ENCODE measurements at regions not wholly inside any gene's neighbourhood (a gene's known extent, or its start where the extent isn't known, plus 50 kb on each side); places are given as distances from the start of the nearest gene placed in this dataset.

GRCh38 chr1:115219927-115220326, 118.1 kb downstream of the NGF start:
- no peak overlapping the region for H3K27ac ChIP-seq
- no peaks in the 10 kb centered on the region for H3K9me3 ChIP-seq

GRCh38 chr1:115218699-115219098, 119.3 kb downstream of the NGF start:
- H3K27ac ChIP-seq = no peak overlapping the region
- TF ChIP-seq CTCF (IDR thresholded peaks at IDR 0.05) = no peak
- no peaks in the 10 kb centered on the region for H3K27me3 ChIP-seq (ENCODE audit: insufficient read depth in 3 of 3, low read length in 2 of 3)
- DNase-seq = no peak
- H3K36me3 ChIP-seq (ENCODE audit: insufficient read depth in 1 of 2, low read depth in 1 of 2) = no peaks in the 10 kb centered on the region
- H3K9me3 ChIP-seq = no peaks in the 10 kb centered on the region
- intact Hi-C loops (cut with DNase I) = no loop called here
- H3K4me1 ChIP-seq = no peaks in the 10 kb centered on the region
- no peak for ATAC-seq
- no peak overlapping the region for H3K4me3 ChIP-seq
- WGBS, 3 donors = 86 to 90% (median 90%) methylated on average over 3 of the region's 3 CpGs

More at GRCh38 chr1:115219927-115220326, 118.1 kb downstream of the NGF start:
- WGBS, 3 donors = 54 to 61% (median 55%) methylated on average over 6 of the region's 6 CpGs
- H3K27me3 ChIP-seq (ENCODE audit: insufficient read depth in 3 of 3, low read length in 2 of 3) = no peaks in the 10 kb centered on the region
- TF ChIP-seq CTCF (IDR thresholded peaks at IDR 0.05) = no peak
- H3K4me3 ChIP-seq = no peak overlapping the region
- ATAC-seq (peak in 3 of 4 donors; percentile 38 to 63 (median 53)), DNase-seq (peak; percentile 33 to 61)
- intact Hi-C loops (cut with DNase I) = no loop called here
- H3K36me3 ChIP-seq (ENCODE audit: insufficient read depth in 1 of 2, low read depth in 1 of 2) = no peaks in the 10 kb centered on the region
- H3K4me1 ChIP-seq = no peaks in the 10 kb centered on the region

GRCh38 chr1:115218034-115218405, 120.0 kb downstream of the NGF start:
- no peaks in the 10 kb centered on the region for H3K36me3 ChIP-seq (ENCODE audit: insufficient read depth in 1 of 2, low read depth in 1 of 2)

GRCh38 chr1:115217150-115218033, 120.7 kb downstream of the NGF start:
- 80 to 84% (median 83%) methylated on average over 11 of the region's 11 CpGs for WGBS, 3 donors
- no peak overlapping the region for H3K27ac ChIP-seq
- no peak for DNase-seq

More at GRCh38 chr1:115218034-115218405, 120.0 kb downstream of the NGF start:
- H3K27me3 ChIP-seq (ENCODE audit: insufficient read depth in 3 of 3, low read length in 2 of 3) = no peaks in the 10 kb centered on the region
- H3K9me3 ChIP-seq = no peaks in the 10 kb centered on the region
- no peak overlapping the region for H3K4me3 ChIP-seq
- H3K27ac ChIP-seq = no peak overlapping the region
- no peak for TF ChIP-seq CTCF (IDR thresholded peaks at IDR 0.05)
- DNase-seq (no peak), ATAC-seq (no peak)
- H3K4me1 ChIP-seq = no peaks in the 10 kb centered on the region
- 58 to 63% (median 62%) methylated on average over 6 of the region's 6 CpGs for WGBS, 3 donors
- intact Hi-C loops (cut with DNase I) = no loop called here

More at GRCh38 chr1:115217150-115218033, 120.7 kb downstream of the NGF start:
- ATAC-seq = no peak
- Histone ChIP-seq H3K4me3 (no peak overlapping the region), H3K9me3 (no peaks in the 10 kb centered on the region), H3K36me3 (ENCODE audit: insufficient read depth in 1 of 2, low read depth in 1 of 2) (no peaks in the 10 kb centered on the region), H3K4me1 (no peaks in the 10 kb centered on the region), H3K27me3 (ENCODE audit: insufficient read depth in 3 of 3, low read length in 2 of 3) (no peaks in the 10 kb centered on the region)
- intact Hi-C loops (cut with DNase I) = no loop called here
- TF ChIP-seq CTCF (IDR thresholded peaks at IDR 0.05) = no peak

Measured in psoas muscle (tissue), 7 donors.